ENCODE measurements at regions not wholly inside any gene's neighbourhood (a gene's known extent, or its start where the extent isn't known, plus 50 kb on each side); places are given as distances from the start of the nearest gene placed in this dataset.

DNA sequence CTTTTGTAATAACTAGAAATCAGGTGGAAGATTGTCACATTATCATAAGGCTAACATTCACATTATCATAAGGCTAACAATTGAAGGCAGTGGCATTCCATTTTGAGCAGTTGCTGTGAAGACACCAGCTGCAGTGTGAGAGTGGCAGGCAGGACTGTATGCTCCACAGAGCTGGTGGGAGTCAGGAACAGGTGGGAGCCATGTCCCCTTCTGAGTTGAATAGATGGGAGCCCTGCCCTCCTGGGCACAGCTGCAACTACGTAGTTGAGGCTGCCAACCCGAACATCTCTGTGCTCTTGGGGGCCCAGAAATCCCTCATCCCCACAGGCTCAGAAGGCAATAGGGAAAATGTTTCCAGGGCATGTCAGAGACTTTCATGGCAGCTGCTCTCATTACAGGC, 1627.6 kb downstream of the SI start:
- intact Hi-C loops (cut with micrococcal nuclease; ENCODE audit: unreplicated experiment) = no loop called here
- no peak overlapping the region for H3K27ac Mint-ChIP-seq (ENCODE audit: unreplicated experiment)
- no peaks in the 10 kb centered on the region for H3K4me1 Mint-ChIP-seq (ENCODE audit: low read depth, unreplicated experiment)
- DNase-seq = no peak
- H3K36me3 Mint-ChIP-seq (ENCODE audit: insufficient read depth, unreplicated experiment) = no peaks in the 10 kb centered on the region
- no peak overlapping the region for H3K4me3 Mint-ChIP-seq (ENCODE audit: low read depth, unreplicated experiment)
- TF ChIP-seq, protein P1, sequence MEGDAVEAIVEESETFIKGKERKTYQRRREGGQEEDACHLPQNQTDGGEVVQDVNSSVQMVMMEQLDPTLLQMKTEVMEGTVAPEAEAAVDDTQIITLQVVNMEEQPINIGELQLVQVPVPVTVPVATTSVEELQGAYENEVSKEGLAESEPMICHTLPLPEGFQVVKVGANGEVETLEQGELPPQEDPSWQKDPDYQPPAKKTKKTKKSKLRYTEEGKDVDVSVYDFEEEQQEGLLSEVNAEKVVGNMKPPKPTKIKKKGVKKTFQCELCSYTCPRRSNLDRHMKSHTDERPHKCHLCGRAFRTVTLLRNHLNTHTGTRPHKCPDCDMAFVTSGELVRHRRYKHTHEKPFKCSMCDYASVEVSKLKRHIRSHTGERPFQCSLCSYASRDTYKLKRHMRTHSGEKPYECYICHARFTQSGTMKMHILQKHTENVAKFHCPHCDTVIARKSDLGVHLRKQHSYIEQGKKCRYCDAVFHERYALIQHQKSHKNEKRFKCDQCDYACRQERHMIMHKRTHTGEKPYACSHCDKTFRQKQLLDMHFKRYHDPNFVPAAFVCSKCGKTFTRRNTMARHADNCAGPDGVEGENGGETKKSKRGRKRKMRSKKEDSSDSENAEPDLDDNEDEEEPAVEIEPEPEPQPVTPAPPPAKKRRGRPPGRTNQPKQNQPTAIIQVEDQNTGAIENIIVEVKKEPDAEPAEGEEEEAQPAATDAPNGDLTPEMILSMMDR (IDR thresholded peaks at IDR 0.05; ENCODE audit: unreplicated experiment) = no peak
- no TSS peak for BruUV-seq (replicated peaks)
- CTCF ChIA-PET = no interaction called here
- peaks cover 6% of the 10 kb centered on the region for H3K9me3 Mint-ChIP-seq (ENCODE audit: low read depth, unreplicated experiment)
- H3K27me3 Mint-ChIP-seq (ENCODE audit: unreplicated experiment) = no peaks in the 10 kb centered on the region

DNA sequence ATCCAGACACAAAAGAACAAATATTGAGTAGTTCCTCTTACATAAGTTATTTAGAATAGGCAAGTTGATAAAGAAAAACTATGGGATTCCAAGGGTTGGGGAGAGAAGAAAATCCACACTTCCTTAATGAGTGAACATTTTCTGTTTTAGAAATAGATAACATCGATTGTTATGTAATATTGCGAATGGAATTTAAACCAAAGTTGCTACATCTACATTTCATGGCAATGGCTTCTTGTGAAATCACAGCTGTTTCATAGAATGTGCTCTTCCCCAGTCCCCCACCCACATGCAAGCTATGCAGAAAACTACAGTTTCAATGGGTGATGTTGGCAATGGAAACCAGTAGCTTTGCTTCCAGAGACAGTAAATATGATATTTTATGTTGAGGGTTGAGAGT, 1639.5 kb downstream of the SI start:
- Mint-ChIP-seq H3K4me1 (ENCODE audit: low read depth, unreplicated experiment) (peaks cover 13% of the 10 kb centered on the region), H3K27ac (ENCODE audit: unreplicated experiment) (no peak overlapping the region), H3K36me3 (ENCODE audit: insufficient read depth, unreplicated experiment) (no peaks in the 10 kb centered on the region), H3K9me3 (ENCODE audit: low read depth, unreplicated experiment) (no peaks in the 10 kb centered on the region), H3K27me3 (ENCODE audit: unreplicated experiment) (no peaks in the 10 kb centered on the region), H3K4me3 (ENCODE audit: low read depth, unreplicated experiment) (no peak overlapping the region)
- CTCF ChIA-PET = no interaction called here
- TF ChIP-seq, protein P1 (IDR thresholded peaks at IDR 0.05; ENCODE audit: unreplicated experiment) = no peak
- BruUV-seq (replicated peaks) = no TSS peak
- no peak for DNase-seq
- intact Hi-C loops (cut with micrococcal nuclease; ENCODE audit: unreplicated experiment) = no loop called here

DNA sequence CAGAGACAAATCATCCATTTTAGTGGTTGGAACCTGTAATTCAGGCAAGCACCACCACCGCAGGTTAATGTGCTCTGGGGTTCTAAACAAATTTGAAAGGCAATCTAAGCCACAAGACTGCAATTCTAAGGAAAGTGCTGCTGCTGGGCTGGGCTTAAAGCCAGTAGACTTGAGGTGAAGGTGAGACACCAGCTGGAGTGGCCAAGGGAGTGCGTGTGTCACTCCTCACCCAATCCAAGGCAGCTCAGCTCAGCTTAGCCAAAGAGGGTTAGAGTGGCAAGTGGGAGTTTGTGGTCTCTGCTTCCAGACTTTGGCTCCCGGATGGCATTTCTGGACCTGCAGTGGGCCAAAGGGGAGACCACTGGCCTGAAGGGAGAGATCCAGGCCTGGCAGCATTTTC, 1655.6 kb downstream of the SI start:
- Mint-ChIP-seq H3K27me3 (ENCODE audit: unreplicated experiment) (no peaks in the 10 kb centered on the region), H3K27ac (ENCODE audit: unreplicated experiment) (no peak overlapping the region), H3K4me3 (ENCODE audit: low read depth, unreplicated experiment) (no peak overlapping the region), H3K9me3 (ENCODE audit: low read depth, unreplicated experiment) (peaks cover 2% of the 10 kb centered on the region), H3K36me3 (ENCODE audit: insufficient read depth, unreplicated experiment) (no peaks in the 10 kb centered on the region), H3K4me1 (ENCODE audit: low read depth, unreplicated experiment) (no peaks in the 10 kb centered on the region)
- TF ChIP-seq, protein P1 (IDR thresholded peaks at IDR 0.05; ENCODE audit: unreplicated experiment) = no peak
- no peak for DNase-seq
- BruUV-seq (replicated peaks) = no TSS peak
- intact Hi-C loops (cut with micrococcal nuclease; ENCODE audit: unreplicated experiment) = no loop called here
- CTCF ChIA-PET = no interaction called here

DNA sequence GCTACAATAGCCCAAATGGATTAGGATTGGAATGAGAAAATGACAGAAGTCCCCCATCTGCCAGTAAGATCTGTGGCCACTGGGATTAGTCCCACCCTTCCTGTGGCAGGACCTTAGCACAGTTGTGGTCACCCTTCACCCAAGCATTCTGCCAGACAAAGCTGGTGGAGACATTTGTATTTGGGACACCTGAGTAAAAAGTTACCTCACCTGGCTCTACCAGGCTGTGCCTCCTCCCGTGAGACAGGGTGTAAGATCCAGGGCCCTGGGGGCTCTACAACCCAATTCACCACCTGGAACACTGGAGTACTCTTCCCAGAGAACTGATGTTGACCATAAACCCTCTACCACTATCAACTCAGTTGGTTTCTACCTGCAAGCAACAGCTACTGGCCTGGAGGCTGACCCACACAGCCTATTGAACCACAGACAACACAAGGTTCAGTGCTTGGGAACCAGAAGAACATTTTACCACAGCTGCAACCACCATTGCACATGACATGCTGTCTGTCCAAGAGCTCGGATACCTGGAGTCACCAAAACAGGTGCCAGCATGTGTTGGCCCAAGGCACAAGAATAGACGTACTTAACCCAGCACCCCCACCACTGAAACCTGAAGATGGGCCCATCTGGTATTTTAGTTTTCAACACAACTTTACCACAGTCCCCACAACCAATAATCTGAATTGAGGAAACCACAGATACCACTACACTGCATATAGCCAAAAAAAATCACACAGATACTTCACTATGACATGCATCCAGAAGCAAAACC, 1686.7 kb downstream of the SI start:
- no peaks in the 10 kb centered on the region for H3K36me3 Mint-ChIP-seq (ENCODE audit: insufficient read depth, unreplicated experiment)
- CTCF ChIA-PET = no interaction called here

More for the DNA sequence above, 1686.7 kb downstream of the SI start:
- BruUV-seq (replicated peaks) = no TSS peak
- no peak overlapping the region for H3K27ac Mint-ChIP-seq (ENCODE audit: unreplicated experiment)
- TF ChIP-seq, protein P1 (IDR thresholded peaks at IDR 0.05; ENCODE audit: unreplicated experiment) = no peak
- peaks cover 2% of the 10 kb centered on the region for H3K9me3 Mint-ChIP-seq (ENCODE audit: low read depth, unreplicated experiment)
- H3K27me3 Mint-ChIP-seq (ENCODE audit: unreplicated experiment) = no peaks in the 10 kb centered on the region
- H3K4me3 Mint-ChIP-seq (ENCODE audit: low read depth, unreplicated experiment) = no peak overlapping the region
- intact Hi-C loops (cut with micrococcal nuclease; ENCODE audit: unreplicated experiment) = no loop called here
- no peaks in the 10 kb centered on the region for H3K4me1 Mint-ChIP-seq (ENCODE audit: low read depth, unreplicated experiment)
- DNase-seq = no peak

Measured in Calu3 (cell line).